ENCODE measurements at regions not wholly inside any gene's neighbourhood (a gene's known extent, or its start where the extent isn't known, plus 50 kb on each side); places are given as distances from the start of the nearest gene placed in this dataset.
"Not testable (repeated sequence)": the region's sequence is repeated elsewhere in the genome, so short reads cannot be mapped to it uniquely, and the experiment has no call there.

GRCh38 chr22:23393721-23394320 is 186.3 kb downstream of the IGLL1 start:
- DNase-seq, result no peak

GRCh38 chr22:23393199-23393598 is 186.9 kb downstream of the IGLL1 start:
- not testable (repeated sequence) for DNase-seq

DNA sequence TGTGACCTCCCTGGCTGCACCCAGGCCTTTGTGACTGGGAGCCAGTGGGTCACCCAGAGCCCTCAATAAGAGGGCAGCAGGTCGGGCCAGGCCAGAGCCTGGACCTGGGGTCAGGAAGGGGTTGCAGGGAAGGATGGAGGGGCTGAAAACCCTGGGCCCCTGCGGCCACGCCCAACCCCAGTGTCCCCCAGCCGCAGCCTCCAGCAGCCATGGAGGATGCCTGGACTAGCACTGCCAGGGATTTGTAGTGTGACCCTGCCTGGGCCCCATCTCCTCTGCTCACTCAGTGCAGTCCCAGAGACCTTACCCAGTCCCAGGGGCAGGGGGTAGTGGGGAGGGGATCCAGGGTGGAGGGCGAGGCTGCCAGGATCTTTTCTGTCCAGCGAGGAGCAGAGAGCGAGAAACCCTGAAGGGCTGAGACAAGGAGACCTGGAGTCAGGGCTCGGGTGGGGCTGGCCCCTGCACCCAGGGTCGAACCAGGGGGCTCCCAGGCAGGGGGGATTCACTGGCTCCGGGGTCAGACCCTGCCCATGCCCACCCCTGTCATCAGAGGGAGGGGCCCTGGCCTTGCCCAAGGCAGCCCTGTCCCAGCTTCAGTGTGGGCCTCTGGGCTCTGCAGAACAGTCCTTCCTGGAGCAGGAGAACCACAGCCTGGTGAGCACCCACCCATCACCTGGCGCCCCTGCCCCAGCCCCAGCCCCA is 187.5 kb downstream of the IGLL1 start:
- no peak for DNase-seq

GRCh38 chr22:23391022-23391421 is 189.1 kb downstream of the IGLL1 start:
- no peak for DNase-seq

GRCh38 chr22:23389271-23390071 is 190.6 kb downstream of the IGLL1 start:
- no peak for DNase-seq

DNA sequence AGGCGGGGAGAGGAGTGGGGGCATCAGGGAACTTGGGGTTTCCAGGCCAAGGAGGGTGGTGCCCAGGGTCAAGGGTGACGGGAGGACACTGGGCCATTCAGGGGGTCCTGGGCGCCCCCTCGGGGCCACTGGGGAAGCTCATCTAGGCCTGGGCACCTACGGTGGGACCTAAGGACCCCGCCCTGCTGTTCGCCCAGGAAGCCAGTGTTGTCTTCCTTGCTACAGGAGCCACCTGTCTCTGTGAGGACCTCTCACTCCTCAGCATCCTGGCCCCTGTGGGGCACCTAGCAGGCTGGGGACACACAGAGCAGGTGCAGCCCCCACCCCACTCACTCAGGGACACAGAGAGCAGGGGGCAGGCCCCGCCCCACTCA is 191.6 kb downstream of the IGLL1 start:
- DNase-seq, result no peak

- no peak for DNase-seq
Measured at GRCh38 chr22:23387827-23388516, 192.1 kb downstream of the IGLL1 start.

DNA sequence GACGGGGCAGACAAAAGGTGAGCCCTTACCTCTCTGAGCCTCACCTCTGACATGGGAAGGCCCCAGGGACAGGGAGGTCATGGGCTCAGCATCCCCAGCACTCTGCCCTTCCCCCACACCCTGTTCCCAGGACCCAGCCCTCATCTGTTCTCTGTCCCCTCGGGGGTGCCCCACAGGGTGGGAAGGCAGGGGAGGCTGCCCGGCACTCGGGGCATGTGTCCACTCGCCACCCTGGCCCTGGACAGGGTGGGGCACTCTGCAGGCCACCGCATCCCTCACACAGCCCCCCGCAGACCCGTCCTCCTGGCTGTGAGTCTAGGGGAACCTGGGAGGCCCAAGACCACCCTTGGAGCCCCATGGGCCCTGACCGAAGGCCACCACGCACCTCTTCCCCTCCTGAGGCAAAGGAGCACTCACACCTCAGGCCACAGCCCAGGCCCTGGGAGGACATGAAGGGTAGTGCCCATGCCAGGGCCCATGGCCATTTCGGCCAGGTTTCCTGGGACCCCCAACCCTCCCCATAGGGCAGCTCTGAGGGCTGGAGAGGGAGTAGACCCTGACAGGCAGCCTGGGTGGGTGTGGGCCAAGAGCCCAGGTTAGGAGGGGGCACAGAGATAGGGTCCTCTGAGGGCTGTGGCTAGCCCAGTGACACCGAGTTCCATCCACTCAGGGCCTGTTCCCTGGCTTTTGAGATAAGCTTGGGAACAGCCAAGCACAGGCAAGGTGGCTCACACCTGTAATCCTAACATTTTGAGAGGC is 193.1 kb downstream of the IGLL1 start:
- DNase-seq, result no peak

DNA sequence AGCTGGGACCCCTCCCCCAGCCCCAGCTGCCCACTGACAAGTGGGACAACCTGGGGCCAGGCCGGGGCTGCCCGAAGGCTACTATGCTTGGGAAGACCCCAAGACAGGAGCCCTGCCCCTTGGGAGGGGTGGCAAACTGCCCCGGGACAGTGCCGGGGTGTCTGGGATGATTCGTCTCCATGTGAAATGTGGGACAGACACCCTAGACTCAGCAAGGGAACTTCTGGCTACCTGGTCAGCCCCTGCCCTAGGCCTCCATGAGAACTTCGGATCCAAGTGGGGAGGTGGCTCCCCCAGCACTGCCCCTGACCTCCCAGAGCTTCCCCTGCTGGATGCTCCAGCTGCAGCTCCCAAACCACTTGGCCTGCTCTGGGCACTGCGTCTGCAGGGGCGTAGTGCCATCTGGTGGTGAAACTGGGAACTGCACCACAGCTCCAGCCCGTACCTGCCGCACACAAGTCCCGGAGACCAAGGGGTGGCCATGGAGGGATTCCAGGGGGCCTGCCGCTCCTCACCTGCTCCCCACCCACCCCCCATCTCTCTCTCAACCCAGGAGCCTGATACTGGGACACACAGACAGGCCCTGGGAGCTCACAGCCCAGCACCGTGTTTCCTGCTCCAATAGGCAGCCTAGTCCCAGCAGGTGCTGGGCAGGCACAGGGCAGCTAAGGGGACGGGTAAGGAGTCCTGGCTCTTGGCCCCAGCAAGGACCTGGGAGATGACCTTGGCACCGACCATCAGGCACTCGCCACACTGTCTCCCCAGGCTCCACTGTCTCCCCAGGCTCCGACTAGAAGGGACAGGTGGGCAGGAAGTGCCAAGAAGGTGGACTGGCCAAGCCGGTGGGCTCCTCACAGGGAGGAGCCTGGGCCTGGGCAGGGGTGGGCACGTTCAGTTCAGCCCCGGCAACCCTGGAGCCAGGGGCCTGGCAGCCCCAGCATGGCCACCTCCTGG is 194.1 kb downstream of the IGLL1 start:
- peak; percentile 85 for DNase-seq

GRCh38 chr22:23384923-23385677 is 195.0 kb downstream of the IGLL1 start:
- DNase-seq, result no peak

DNA sequence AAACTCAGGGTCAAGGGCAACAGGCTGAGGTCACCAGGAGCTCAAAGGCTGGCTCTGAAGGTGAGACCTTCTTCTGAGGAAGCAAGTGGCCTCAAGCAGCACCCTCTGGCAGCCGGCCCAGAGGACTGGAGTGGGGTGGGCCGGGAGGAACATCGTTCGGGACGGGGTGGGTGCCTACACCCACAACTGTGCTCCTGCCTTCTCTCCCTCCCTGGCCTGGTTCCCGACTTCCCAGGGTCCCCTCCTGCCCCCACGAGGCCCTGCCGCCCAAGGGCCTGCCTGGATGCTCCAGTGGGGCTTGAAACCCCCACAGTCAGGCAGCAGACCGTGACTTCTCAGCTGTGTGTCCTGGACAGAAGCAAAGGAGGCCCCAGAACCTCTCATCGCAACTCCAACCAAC is 195.7 kb downstream of the IGLL1 start:
- DNase-seq, result no peak

DNA sequence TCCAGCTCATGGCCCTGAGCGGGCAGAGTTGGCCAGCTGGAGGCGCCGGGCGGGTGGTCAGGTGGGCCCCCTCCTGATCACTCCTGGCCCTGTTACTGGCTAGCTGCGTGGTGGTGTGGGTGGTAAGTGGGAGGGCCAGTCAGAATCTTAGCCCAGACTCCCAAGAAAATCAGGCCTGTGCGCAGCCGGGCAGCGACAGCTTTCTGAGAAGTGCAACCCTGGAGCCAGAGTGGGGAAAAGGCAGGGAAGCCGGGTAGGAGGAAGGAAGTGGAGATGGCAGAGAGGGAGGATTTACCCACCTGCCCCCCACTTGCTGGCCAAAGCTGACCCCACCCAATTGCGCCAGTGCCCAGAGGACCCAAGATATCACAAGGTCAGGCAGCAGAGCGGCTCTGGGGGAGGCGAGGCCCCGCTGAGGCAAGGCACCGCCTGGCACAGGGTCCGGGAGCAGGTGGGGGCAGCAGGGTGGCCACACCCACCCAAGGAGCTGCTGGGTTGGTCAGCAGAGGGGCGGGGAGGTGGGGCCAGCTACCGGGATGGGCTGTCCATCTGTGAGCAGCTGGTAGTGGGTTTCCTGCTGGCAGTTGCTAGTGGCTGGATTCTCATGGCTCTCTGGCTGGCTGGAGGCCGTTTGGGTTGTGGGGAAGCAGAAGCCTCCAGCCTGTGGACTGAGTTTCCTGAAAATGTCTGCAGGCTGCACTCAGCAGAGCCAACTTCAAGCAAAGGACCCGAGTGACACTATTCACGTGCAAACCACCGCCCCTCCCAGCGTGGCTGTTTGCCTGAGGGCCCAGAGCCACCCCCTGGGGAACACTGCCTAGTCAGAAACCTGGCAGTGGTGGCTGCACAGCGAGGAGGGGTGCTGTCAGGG is 196.4 kb downstream of the IGLL1 start:
- no peak for DNase-seq

DNA sequence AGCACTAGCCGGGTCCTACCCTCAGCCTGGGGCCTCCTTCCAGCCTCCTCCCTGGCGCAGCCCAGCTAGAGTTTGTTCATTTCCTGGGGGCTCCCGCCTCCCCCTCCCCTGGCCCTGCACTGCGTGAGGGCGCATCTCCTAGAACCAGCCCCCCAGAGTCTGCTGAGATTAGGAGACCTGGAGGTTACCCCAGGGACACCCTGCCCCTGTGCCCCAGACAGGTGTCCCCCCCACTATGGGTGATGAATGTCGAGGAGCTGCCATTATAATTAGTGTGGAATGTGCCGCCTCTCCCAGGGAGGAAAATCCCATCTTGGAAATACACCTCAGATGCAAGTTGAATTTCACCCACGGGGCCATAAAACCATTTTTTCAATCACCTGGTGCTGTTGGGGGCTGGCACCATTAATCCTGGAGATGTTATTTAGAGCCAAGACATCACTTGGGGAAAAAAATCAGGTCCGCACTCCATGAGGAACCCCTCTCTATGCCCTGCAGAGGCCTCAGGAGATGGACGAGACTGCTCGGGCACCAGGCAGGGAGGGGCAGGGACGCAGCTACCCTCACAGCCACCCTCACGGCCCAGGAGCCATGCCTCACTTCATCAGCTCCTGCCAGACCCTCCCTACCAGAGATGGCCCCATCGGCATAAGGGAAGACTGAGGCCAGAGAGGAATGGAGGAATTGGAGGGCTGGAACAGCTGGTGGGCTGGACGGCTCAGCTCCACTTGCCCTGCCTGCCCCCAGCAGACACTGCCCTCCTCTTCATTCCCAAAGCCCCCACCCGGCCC is 197.5 kb downstream of the IGLL1 start:
- DNase-seq, result no peak

DNA sequence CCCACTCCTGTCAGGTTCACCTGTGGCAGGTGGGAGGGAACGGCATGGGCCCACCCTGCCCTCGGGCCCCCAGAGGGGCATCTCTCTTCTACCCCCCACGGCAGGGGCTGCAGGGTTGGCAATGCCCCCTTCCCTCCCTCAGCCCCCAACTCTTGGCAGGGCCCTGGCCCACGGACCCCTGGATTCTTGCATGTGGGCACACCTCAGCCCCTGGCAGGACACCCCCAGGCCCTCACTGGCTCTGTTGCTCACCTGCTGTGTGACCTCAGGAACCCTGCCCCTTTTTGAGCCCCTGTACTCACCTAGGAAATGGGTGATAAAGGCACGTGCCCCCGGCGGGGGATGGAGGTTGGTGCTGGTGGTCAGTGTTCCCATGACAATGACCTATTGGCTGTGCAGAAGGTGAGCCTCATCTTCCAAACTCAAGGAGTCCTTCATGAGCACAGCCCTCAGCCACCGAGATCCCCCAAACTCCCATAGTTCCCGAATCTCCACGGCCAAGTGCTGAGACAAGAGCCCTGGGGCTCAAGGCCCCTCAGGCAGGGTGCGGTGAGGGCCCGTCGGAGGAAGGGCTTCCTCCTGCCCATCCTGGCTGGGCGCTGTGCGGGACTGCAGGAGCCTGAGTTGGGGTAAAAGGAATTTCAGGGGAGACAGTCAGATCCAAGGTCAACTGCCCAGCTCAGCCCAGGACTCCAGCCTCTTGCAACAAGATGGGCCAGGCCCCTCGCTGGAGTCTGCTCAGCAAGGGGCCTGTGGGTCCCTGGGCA is 198.2 kb downstream of the IGLL1 start:
- DNase-seq, result no peak

DNA sequence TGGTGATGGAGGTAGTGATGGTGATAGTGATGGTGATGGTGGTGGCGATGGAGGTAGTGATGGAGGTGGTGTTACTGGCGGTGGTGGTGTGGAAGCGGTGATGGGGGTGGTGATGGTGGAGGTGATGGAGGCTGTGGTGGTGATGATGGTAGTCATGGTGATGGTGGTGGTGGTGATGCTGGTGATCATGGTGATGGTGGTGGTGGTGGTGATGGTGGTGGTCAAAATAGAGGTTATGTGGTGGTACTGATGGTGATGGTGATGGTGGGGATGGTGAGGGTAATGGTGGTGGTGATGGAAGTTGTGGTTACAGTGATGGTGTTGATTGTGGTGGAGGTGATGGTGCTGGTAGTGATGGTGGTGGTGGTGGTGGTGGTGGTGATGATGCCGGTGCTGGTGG is 199.2 kb downstream of the IGLL1 start:
- no peak for DNase-seq

- DNase-seq, result no peak
Measured at GRCh38 chr22:23380230-23380573, 199.9 kb downstream of the IGLL1 start.

DNA sequence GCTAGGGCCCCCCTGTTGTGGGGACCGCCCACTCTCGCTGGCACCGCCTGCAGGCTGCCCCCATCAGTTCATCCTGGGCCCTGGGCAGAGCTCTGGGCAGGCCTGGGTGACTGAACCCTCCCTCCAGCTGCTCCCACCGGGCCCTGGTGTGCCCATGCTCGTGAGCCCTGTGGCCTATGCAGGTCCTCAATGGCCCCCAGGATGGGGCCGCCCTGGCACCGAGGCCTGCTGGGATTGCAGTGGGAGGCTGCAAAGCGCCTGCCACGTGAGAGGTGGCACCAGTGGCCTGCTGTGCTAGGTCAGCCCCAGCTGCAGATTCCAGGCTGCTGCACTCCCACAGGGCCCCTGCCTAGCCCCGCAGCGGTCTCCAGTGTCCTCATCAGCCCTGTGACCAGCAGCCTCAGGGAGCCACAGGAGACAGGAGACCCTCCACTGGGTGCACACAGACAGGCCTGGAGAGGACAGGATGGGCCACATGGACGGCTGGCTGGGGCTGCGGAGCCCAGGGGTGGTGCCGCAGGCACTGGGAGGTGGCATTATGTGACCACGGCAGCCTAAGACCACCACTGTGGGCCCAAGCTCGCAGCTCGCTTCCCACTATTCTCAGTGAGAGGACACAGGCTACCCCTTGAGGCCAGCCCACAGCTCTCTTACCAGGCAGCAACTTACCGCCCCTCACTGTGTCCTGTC is 199.4 kb downstream of the BCR start:
- DNase-seq, result not testable (repeated sequence)

GRCh38 chr22:23377767-23378166 is 197.5 kb downstream of the BCR start:
- DNase-seq, result no peak

All from suppressor macrophage treated with lipopolysaccharide for 4 hours (primary cell).